KBM-7 (cell line): ENCODE measurements at regions not wholly inside any gene's neighbourhood (a gene's known extent, or its start where the extent isn't known, plus 50 kb on each side); places are given as distances from the start of the nearest gene placed in this dataset.

ENCODE experiments used
- DNase-seq: peaks from one replicate; pipeline ENCODE4 v3.0.0-alpha.2; 2015
- in situ Hi-C: fragments of 300-500 bp; cut with MboI; formaldehyde crosslinking; loops from 2 replicates; pipeline ENCODE4 v1.14.3; 2020; ENCODE audit warnings: low sequenced_read_pairs, low pct_unique_long_range_greater_than_20kb, mixed read lengths

GRCh38 chr12:93061473-93062419 lies 132.7 kb upstream of the EEA1 start:
- no peak for DNase-seq

GRCh38 chr12:93065896-93066295 lies 136.8 kb upstream of the EEA1 start:
- in situ Hi-C loops: no loop called here
- DNase-seq: no peak

More at GRCh38 chr12:93061473-93062419, 132.7 kb upstream of the EEA1 start:
- in situ Hi-C loops: no loop called here

GRCh38 chr12:93072340-93072739 lies 143.2 kb upstream of the EEA1 start:
- in situ Hi-C loops: no loop called here

GRCh38 chr12:93073324-93073723 lies 144.2 kb upstream of the EEA1 start:
- in situ Hi-C loops: no loop called here
- no peak for DNase-seq

More at GRCh38 chr12:93072340-93072739, 143.2 kb upstream of the EEA1 start:
- DNase-seq: no peak

- in situ Hi-C loops: no loop called here
Measured at GRCh38 chr12:93078059-93078458, 149.0 kb upstream of the EEA1 start.

GRCh38 chr12:93078577-93078976 lies 149.5 kb upstream of the EEA1 start:
- no peak for DNase-seq
- in situ Hi-C loops: no loop called here

More at GRCh38 chr12:93078059-93078458, 149.0 kb upstream of the EEA1 start:
- DNase-seq: no peak

- in situ Hi-C loops: no loop called here
- no peak for DNase-seq
Measured at GRCh38 chr12:93079271-93079670, 150.2 kb upstream of the EEA1 start.

- DNase-seq: no peak
- in situ Hi-C loops: no loop called here
Measured at GRCh38 chr12:93079976-93080375, 150.9 kb upstream of the EEA1 start.

- no peak for DNase-seq
- in situ Hi-C loops: no loop called here
Measured at GRCh38 chr12:93080452-93080851, 151.4 kb upstream of the EEA1 start.

GRCh38 chr12:93080994-93081809 lies 152.1 kb upstream of the EEA1 start:
- in situ Hi-C loops: no loop called here
- DNase-seq: no peak

GRCh38 chr12:93081810-93082165 lies 152.7 kb upstream of the EEA1 start:
- in situ Hi-C loops: no loop called here
- no peak for DNase-seq

GRCh38 chr12:93085383-93086287 lies 156.5 kb upstream of the EEA1 start:
- no peak for DNase-seq
- in situ Hi-C loops: no loop called here

- in situ Hi-C loops: no loop called here
- no peak for DNase-seq
Measured at GRCh38 chr12:93086288-93086727, 157.2 kb upstream of the EEA1 start.

GRCh38 chr12:93087840-93088610 lies 158.9 kb upstream of the EEA1 start:
- in situ Hi-C loops: no loop called here
- DNase-seq: no peak

GRCh38 chr12:93089805-93090569 lies 160.9 kb upstream of the EEA1 start:
- DNase-seq: peak; percentile 74
- in situ Hi-C loops: no loop called here

GRCh38 chr12:93090731-93091172 lies 161.7 kb upstream of the EEA1 start:
- no peak for DNase-seq
- in situ Hi-C loops: no loop called here

- DNase-seq: no peak
Measured at GRCh38 chr12:93091886-93092648, 163.0 kb upstream of the EEA1 start.

More at GRCh38 chr12:93091886-93092648, 163.0 kb upstream of the EEA1 start:
- in situ Hi-C loops: no loop called here
